HG02981 (cell line): ENCODE measurements at regions not wholly inside any gene's neighbourhood (a gene's known extent, or its start where the extent isn't known, plus 50 kb on each side); places are given as distances from the start of the nearest gene placed in this dataset.

Source experiments
- ATAC-seq: cut with Tn5 transposase; IDR thresholded peaks from one replicate; pipeline ENCODE4 v1.9.1; 2021; ENCODE audit warnings: mild to moderate bottlenecking, moderate library complexity; ENCODE audit not compliant: unreplicated experiment

DNA sequence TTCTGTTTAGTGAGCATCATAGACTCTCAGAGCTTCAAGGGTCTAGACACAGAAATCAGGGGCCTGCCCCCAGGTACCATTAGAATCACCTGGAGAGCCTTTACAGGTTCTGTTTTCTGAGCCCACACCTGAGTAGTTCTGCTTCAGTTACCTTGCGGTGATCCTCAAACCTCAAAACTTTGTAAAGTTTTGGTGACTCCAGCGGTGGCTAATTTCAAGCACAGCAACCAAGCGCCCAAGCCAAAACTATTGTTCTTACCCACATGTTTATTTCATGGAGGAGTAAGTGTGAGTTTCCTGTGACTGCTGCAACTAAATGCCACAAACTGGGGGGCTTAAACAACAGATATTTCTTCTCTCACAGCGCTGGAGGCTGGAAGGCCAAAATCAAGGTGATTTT lies 108.9 kb downstream of the FOXD1 start:
- ATAC-seq = no peak

- no peak for ATAC-seq
These were observed 109.5 kb downstream of the FOXD1 start for GRCh38 chr5:73339051-73339575.

- no peak for ATAC-seq
These were observed 110.1 kb downstream of the FOXD1 start for GRCh38 chr5:73338256-73339050.

GRCh38 chr5:73337586-73338255 lies 110.9 kb downstream of the FOXD1 start:
- ATAC-seq = no peak

DNA sequence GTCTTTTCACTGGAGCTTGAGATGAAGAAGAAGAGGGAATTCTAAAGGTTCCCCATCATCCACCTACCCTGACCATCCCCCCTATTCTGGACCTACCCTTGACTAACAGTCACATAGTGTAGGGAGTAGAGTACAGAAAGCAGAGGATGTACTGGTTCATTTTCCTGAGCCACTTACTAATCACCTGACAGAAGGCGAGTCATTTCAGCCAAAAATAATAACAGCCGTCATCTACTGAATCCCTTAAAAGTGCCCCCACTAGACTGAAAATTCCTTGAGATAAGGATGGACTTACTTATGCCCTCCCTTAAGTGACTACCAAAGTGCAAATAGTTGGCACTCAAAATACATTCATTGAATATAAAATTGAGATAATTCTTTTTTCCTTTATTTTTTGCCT lies 112.2 kb downstream of the FOXD1 start:
- no peak for ATAC-seq

- no peak for ATAC-seq
These were observed 114.5 kb downstream of the FOXD1 start for GRCh38 chr5:73333944-73334703.

DNA sequence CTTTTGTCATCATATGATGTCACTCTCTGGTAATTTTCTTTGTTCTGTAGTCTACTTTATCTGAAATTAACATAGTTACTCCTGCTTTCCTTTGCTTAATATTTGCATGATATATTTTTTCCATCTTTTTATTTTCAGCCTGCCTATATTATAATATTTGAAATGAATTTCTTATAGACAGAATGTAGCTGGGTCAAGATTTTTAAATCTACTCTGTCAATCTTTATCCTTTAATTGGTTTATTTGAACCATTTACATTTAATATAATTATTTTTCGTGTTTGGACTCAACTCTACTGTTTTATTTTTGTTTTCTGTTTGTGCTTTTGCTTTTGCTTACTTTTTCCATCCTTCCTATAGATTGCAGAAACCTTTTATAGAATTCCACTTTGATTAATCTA lies 118.0 kb downstream of the FOXD1 start:
- no peak for ATAC-seq

GRCh38 chr5:73328640-73329039 lies 119.9 kb downstream of the FOXD1 start:
- no peak for ATAC-seq

- ATAC-seq = no peak
These were observed 120.6 kb downstream of the FOXD1 start for GRCh38 chr5:73327908-73328455.

- no peak for ATAC-seq
These were observed 123.0 kb downstream of the FOXD1 start for GRCh38 chr5:73325546-73325945.

- ATAC-seq = no peak
These were observed 125.1 kb downstream of the FOXD1 start for GRCh38 chr5:73323466-73323865.

- ATAC-seq = no peak
These were observed 126.0 kb downstream of the FOXD1 start for GRCh38 chr5:73322437-73323076.

- no peak for ATAC-seq
These were observed 126.7 kb downstream of the FOXD1 start for GRCh38 chr5:73321757-73322436.

- no peak for ATAC-seq
These were observed 129.5 kb downstream of the FOXD1 start for GRCh38 chr5:73319036-73319435.

- no peak for ATAC-seq
These were observed 130.3 kb downstream of the FOXD1 start for GRCh38 chr5:73318308-73318719.

DNA sequence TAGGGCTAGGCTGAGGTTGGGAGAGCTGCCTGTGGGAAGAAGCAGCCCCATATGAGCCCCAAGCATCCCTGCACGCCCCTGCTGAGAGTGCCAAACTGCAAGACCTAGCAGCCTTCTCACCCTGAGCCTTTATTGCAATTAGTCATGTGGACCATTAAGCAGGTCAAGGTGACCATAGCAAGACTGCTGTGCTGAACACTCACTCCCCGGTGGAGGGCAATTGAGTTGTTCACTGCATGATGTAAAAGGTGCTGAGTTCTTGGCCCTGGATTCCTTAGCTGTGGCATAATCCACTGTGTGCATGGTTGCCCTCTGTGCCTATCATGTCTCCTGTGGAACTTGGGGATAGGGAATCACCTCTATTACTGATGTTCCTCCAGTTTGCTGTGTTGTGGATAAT lies 131.1 kb downstream of the FOXD1 start:
- ATAC-seq = no peak

GRCh38 chr5:73314395-73315257 lies 134.0 kb downstream of the FOXD1 start:
- ATAC-seq = no peak

GRCh38 chr5:73312872-73313510 lies 135.6 kb downstream of the FOXD1 start:
- ATAC-seq = no peak
